BE2C (cell line): ENCODE measurements at regions not wholly inside any gene's neighbourhood (a gene's known extent, or its start where the extent isn't known, plus 50 kb on each side); places are given as distances from the start of the nearest gene placed in this dataset.

ENCODE experiments used
- DNase-seq: peaks from one replicate; pipeline ENCODE4 v3.0.0-alpha.2; 2020
- H3K27me3 ChIP-seq: fragments of 250-450 bp; sonication (Bioruptor Pico); 2 replicates; pipeline ENCODE4 v1.5.1; 2020; ENCODE audit warnings: mild to moderate bottlenecking
- H3K36me3 ChIP-seq: fragments of 250-450 bp; sonication (Bioruptor Pico); 2 replicates; pipeline ENCODE4 v1.5.1; 2020; ENCODE audit warnings: mild to moderate bottlenecking
- H3K4me1 ChIP-seq: fragments of 250-450 bp; sonication (Bioruptor Pico); 2 replicates; pipeline ENCODE4 v1.5.1; 2020
- H3K4me3 ChIP-seq: 2 replicates; pipeline ENCODE4 v1.5.1; 2011; ENCODE audit warnings: low read depth, low read length
- H3K9me3 ChIP-seq: fragments of 250-450 bp; sonication (Bioruptor Pico); 2 replicates; pipeline ENCODE4 v1.5.1; 2020
- CTCF ChIP-seq: IDR thresholded peaks from 2 replicates; pipeline ENCODE4 v1.5.1; 2012; ENCODE audit warnings: mild to moderate bottlenecking, low read depth, low read length

DNA sequence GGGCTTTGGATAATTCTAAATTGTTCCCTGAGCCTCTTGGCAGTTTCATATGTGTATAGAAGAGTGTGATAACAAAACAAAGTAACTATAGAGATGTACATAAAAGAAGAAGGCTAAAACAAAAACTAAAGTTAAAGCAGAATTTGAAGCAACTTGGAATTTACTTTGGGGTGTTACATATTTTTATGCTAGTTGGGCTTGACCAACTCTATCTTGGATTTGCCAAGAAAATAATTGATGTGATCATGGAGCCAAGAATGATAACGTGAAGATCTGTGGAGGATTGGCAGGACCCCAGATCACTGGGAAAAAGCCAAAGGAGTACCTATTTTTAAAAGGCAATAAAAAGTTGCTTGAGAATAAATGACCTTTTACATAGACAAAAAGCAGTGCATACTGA is 206.9 kb downstream of the LMO4 start:
- no peaks in the 10 kb centered on the region for H3K36me3 ChIP-seq
- TF ChIP-seq CTCF, result no peak

DNA sequence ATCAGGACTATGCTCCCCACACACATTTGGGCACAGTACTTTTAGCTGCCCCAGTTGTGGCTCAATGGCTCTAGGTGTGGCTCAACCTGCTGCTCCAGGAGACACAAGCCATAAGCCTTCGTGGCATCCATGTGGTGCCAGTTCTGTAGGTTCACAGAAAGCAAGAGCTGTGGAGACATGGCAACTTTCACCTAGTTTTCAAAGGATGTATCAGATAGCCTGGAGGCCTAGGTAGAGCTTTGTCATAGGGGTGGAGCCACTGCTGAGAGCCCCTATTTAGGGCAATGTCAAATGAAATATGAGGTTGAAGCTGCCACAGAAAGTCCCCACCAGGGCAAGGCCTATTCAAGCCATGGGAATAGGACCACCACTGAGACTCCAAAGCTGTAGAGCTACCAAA is 210.5 kb downstream of the LMO4 start:
- Histone ChIP-seq H3K36me3 (no peaks in the 10 kb centered on the region), H3K27me3 (no peaks in the 10 kb centered on the region), H3K9me3 (no peaks in the 10 kb centered on the region), H3K4me3 (no peak overlapping the region), H3K4me1 (no peaks in the 10 kb centered on the region)
- no peak for TF ChIP-seq CTCF
- DNase-seq, result no peak

More for the DNA sequence above, 206.9 kb downstream of the LMO4 start:
- Histone ChIP-seq H3K27me3 (no peaks in the 10 kb centered on the region), H3K4me3 (no peak overlapping the region), H3K9me3 (no peaks in the 10 kb centered on the region), H3K4me1 (no peaks in the 10 kb centered on the region)
- DNase-seq, result no peak

- no peaks in the 10 kb centered on the region for H3K27me3 ChIP-seq
- H3K9me3 ChIP-seq, result no peaks in the 10 kb centered on the region
- no peaks in the 10 kb centered on the region for H3K4me1 ChIP-seq
- no peak for TF ChIP-seq CTCF
- H3K4me3 ChIP-seq, result no peak overlapping the region
- H3K36me3 ChIP-seq, result no peaks in the 10 kb centered on the region
- no peak for DNase-seq
Measured at GRCh38 chr1:87542697-87543096, 214.0 kb downstream of the LMO4 start.

DNA sequence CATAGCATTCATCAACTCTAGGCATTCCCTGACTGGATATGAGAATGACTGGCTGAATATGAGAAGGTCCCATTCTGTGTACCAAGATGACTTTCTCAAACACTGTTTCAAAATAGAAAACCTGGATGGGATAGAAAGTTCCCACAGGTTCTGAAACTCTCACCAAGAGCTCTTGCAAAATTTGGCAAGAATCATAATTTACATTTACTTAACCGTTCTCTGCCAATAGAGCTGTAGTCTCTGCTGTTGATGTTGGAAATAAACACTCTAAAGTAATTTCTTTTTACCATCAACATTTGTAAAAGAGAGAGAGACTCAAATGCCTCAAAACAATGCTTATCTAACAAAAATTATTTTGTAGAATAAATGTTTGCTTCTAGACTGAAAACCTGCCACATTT is 221.1 kb downstream of the LMO4 start:
- TF ChIP-seq CTCF, result no peak
- H3K36me3 ChIP-seq, result no peaks in the 10 kb centered on the region
- no peaks in the 10 kb centered on the region for H3K4me1 ChIP-seq
- no peaks in the 10 kb centered on the region for H3K27me3 ChIP-seq
- H3K9me3 ChIP-seq, result no peaks in the 10 kb centered on the region
- DNase-seq, result no peak
- H3K4me3 ChIP-seq, result no peak overlapping the region

DNA sequence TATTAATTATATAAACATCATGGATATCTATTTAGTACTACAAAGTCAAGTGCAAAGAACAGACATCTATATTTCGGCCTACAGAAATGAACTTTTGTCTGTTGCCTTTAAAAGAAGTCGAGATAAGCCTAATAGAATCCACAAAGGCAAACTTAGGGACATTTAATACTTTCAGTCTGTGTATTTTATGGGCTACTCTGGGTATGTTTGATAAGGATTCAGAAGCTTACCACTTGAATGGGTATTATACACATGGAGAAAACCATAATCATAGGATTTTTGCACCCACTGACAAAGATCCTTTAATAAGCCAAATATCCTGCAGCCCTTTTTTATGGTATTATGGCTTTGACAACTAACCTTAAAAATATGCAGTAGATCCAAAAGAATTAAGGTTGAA is 224.8 kb downstream of the LMO4 start:
- no peak for DNase-seq
- H3K4me1 ChIP-seq, result no peaks in the 10 kb centered on the region
- H3K36me3 ChIP-seq, result no peaks in the 10 kb centered on the region
- H3K27me3 ChIP-seq, result no peaks in the 10 kb centered on the region
- no peak overlapping the region for H3K4me3 ChIP-seq
- no peaks in the 10 kb centered on the region for H3K9me3 ChIP-seq
- TF ChIP-seq CTCF, result no peak

- Histone ChIP-seq H3K36me3 (no peaks in the 10 kb centered on the region), H3K27me3 (no peaks in the 10 kb centered on the region), H3K4me3 (no peak overlapping the region), H3K9me3 (no peaks in the 10 kb centered on the region), H3K4me1 (no peaks in the 10 kb centered on the region)
- no peak for DNase-seq
- TF ChIP-seq CTCF, result no peak
Measured at GRCh38 chr1:87555366-87555765, 226.7 kb downstream of the LMO4 start.
